Glomerular endothelial cell (primary cell): ENCODE measurements at regions not wholly inside any gene's neighbourhood (a gene's known extent, or its start where the extent isn't known, plus 50 kb on each side); places are given as distances from the start of the nearest gene placed in this dataset.

ENCODE experiments used
- DNase-seq: peaks from one replicate; pipeline ENCODE4 v3.0.0-alpha.2; 2011; ENCODE audit warnings: low read depth, low spot score; ENCODE audit errors: extremely low read depth

DNA sequence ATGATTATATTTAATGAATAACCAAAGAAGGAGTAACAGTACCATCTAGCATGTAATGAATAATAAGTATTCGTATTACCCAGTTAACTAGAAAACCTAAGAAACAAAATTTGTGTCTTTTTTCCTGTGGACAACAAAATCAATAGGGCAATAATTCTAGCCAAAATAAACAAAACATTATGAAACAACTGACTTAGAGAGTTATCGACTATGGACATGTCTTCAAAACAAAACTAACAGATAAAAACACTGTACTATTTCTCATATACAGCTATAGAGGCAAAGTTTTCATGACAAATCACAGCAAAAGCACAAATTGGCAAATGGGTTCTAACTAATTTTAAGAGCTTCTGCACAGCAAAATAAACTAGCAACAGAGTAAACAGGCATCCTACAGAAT lies 224.1 kb downstream of the ALX1 start:
- no peak for DNase-seq

- no peak for DNase-seq
Observed at GRCh38 chr12:85504624-85505023, 224.6 kb downstream of the ALX1 start.

DNA sequence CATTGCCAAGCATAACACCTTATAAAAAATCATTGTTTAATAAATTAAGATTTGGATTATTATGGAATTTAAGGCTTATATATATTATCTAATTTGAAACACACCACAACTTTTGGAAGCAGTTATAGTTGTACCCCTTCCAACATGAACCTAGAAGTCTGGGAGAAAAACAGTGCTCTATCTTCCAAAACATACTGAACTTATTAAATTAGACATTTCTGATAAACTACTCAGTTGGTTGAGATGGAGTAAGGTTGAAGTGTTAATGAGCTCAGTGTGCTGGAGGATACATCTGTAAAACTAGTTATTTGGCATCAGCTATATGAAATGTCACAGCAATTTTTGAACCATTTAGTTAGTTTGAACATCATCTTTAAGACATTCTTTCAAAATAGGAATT lies 227.4 kb downstream of the ALX1 start:
- DNase-seq, result no peak

GRCh38 chr12:85509081-85509856 lies 229.2 kb downstream of the ALX1 start:
- DNase-seq, result no peak

GRCh38 chr12:85509857-85510256 lies 229.8 kb downstream of the ALX1 start:
- no peak for DNase-seq

DNA sequence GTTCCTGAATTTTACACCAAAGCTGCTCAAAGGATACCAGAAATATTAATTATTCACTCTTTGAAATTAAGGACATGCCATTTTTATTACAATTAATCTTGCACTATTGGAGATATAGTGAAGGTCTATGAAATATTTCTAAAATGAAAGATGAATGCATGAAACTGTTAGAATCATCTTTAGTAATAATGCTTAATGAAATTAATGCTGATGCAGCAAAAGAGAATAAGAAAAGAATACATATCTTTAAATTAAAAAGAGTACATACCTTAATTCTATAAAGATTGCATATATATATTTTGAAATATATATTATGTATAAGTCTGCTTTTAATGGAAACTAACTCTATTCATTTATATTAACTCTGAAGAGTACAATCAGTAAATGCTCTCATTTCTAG lies 236.0 kb downstream of the ALX1 start:
- DNase-seq, result no peak

GRCh38 chr12:85516667-85517325 lies 236.8 kb downstream of the ALX1 start:
- no peak for DNase-seq

GRCh38 chr12:85519163-85519562 lies 239.1 kb downstream of the ALX1 start:
- no peak for DNase-seq

DNA sequence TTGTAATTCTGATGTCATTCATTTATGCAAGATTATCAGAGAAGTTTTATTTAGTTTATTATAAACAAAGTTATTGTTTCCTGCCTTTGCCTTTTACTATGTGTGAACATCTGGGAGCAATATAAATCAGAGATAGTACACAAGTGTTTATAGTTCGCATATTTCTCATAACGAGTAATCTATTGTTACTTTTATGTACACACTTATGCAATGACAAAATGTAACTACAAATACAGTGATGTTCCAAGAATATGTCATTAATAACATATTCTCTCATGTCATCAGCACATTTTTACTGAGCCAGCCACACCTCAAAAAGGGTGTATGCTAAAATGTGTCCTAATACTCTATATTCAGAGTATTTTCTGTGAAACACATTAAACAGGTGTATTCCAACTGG lies 243.2 kb downstream of the ALX1 start:
- DNase-seq, result no peak

DNA sequence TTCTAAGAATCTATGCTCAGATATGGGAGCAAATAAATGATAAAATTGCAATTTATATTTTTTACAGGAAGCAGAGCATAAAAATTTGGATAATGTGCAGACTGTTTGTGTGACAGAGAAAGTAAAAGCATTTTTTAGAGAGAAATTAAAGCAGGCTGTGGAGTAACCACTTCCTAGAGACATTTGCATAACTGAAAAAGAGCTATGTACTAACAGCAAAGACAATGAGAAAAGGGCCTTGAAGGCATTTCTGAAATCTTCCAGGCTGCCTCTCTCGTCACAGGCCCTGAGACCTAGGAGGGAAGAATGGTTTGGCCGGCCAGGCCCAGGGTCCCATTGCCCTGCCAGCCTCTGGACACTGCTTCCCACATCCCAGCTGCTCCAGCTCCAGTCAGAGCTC lies 247.2 kb downstream of the ALX1 start:
- DNase-seq, result no peak

DNA sequence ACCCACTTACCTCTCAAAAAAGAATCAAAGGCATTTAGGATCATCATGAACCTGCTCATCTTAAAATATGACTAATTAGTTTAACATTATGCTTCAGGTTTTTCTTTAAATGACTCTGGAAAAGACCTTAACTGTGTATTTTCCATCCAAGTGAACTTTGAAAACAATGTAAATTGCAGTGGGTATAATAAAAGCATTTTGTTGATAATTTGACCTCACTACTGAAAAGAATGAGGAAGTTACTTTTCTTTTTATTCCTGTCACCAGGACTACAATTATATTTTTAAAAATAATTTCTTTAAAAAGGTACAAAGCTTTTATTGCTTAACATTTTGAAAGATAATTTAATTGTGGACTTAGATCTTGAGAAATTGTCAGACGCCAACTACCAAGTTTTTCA lies 249.9 kb downstream of the ALX1 start:
- DNase-seq, result no peak

GRCh38 chr12:85530456-85530855 lies 250.4 kb downstream of the ALX1 start:
- no peak for DNase-seq

- no peak for DNase-seq
Observed at GRCh38 chr12:85531341-85531740, 251.3 kb downstream of the ALX1 start.

GRCh38 chr12:85549640-85550039 lies 269.6 kb downstream of the ALX1 start:
- no peak for DNase-seq

GRCh38 chr12:85550924-85551323 lies 270.9 kb downstream of the ALX1 start:
- no peak for DNase-seq

DNA sequence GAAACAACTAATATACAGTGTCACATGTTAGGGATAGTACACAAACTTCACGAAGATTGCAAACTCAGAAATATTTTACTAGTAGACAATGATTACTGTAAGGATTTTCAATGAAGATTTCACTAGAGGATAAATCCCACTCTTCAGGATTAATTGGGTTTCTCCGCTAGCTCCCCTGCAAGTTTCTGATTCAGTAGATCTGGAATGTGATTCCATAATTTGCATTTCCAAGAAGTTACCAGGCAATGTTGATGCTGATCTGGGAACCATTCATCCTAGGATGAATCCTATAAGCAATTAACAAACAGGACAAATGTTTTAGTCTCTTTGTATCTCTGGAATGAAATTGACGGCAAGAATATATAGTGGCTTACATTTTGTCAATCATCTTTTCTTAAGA lies 272.4 kb downstream of the ALX1 start:
- no peak for DNase-seq

GRCh38 chr12:85557850-85558249 lies 277.8 kb downstream of the ALX1 start:
- no peak for DNase-seq

- DNase-seq, result no peak
Observed at GRCh38 chr12:85558684-85559083, 277.5 kb downstream of the RASSF9 start.

DNA sequence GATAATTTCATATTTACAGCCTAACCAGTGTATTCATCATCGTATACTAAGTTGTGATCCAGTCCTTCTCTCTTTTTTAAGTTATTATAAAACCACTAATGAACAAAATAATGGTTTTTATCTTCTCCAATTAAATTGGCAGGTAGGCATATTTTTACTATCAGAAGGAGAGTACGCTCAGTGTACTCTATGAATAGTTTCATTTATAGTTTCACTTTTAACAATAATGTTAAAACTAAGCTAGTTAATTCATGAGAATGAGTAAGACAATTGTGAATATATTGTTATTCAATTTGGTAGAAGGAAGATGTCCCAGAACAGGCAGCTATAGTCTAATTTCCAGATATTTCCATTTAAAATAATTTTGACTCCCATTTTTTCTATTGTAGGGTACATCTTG lies 277.1 kb downstream of the RASSF9 start:
- DNase-seq, result no peak

GRCh38 chr12:85559536-85559935 lies 276.7 kb downstream of the RASSF9 start:
- DNase-seq, result no peak

DNA sequence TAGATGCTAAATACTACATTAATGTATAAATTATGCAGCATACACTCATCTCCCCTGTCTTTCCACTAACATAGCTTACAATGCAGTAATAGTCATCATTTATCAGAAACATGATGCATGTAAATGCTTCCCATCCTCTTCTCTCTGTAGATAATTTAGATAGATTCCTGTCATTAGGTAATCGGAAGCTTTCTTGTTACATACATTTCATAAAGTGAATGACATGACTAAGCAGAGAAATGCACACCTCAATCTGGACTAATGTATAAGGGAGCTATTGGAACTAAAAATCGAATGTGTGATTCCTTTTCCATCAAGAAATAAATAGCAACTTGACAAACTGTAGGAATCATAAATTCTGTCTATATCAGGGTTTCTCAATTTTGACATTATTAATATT lies 273.4 kb downstream of the RASSF9 start:
- no peak for DNase-seq

- DNase-seq, result no peak
Observed at GRCh38 chr12:85564786-85565185, 271.4 kb downstream of the RASSF9 start.
